Left ventricle myocardium superior (tissue), 1 donor: ENCODE measurements at regions not wholly inside any gene's neighbourhood (a gene's known extent, or its start where the extent isn't known, plus 50 kb on each side); places are given as distances from the start of the nearest gene placed in this dataset.
A peak's percentile ranks its signal among the peaks of the same experiment; 100 is the strongest.
"Not testable (repeated sequence)": the region's sequence is repeated elsewhere in the genome, so short reads cannot be mapped to it uniquely, and the experiment has no call there.

Source experiments
- ATAC-seq: fragments of 200-7000 bp; cut with Tn5 transposase; one replicate; pipeline ENCODE4 v1.9.1; 2020; ENCODE audit warnings: mild to moderate bottlenecking, moderate library complexity
- DNase-seq: peaks from one replicate; pipeline ENCODE4 v3.0.0-alpha.2; 2020
- intact Hi-C: fragments of 100-400 bp; cut with micrococcal nuclease; formaldehyde crosslinking; loops from one replicate; pipeline ENCODE4 v1.11.0; 2022
- donor health status: DM: no; HTN: yes; CAD: no; lungs with severe emphysema.

DNA sequence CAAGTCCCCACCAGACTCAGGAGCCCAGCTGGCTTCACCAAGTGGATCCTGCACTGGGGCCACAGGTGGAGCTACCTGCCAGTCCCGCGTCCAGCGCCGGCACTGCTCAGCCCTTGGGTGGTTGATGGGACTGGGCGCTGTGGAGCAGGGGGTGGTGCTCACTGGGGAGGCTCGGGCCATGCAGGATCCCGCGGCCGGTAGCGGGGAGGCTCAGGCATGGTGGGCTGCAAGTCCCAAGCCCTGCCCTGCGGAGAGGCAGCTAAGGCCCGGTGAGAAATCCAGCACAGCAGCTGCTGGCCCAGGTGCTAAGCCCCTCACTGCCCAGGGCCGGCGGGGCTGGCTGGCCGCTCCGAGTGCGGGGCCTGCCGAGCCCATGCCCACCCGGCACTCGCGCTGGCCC, 143.1 kb upstream of the ALDH3B2 start:
- DNase-seq, ATAC-seq, intact Hi-C loops: not testable (repeated sequence)

DNA sequence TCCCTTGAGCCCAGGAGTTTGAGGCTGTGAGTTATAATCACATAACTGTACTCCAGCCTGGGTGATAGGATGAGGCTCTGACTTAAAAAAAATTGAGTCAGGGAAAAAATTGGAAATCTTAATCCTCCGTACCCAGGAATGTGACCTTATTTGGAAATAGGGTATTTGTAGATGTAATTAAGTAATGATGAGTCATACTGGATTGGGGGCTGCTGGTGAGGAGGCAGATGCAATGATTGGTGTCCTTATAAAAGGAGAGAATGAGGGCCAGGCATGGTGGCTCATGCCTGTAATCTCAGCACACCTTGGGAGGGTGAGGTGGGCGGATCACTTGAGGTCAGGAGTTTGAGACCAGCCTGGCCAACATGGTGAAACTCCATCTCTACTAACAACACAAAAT, 134.9 kb upstream of the ALDH3B2 start:
- intact Hi-C loops, DNase-seq, ATAC-seq: not testable (repeated sequence)

DNA sequence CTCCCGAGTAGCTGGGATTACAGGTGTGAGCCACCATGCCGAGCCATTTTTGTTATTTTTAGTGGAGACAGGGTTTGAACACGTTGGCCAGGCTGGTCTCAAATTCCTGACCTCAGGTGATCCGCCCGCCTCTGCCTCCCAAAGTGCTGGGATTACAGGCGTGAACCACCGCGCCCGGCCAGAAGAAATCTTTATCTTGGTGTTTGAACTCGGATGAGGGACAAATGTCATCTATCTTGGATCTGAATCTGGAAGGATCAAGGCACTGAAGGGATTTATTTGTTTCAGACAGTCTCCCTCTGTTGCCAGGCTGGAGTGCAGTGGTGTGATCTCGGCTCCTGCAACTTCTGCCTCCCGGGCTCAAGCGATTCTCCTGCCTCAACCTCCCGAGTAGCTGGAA, 133.5 kb upstream of the ALDH3B2 start:
- ATAC-seq, DNase-seq, intact Hi-C loops: not testable (repeated sequence)

GRCh38 chr11:67806728-67807235, 132.4 kb upstream of the ALDH3B2 start:
- ATAC-seq, intact Hi-C loops: not testable (repeated sequence)

DNA sequence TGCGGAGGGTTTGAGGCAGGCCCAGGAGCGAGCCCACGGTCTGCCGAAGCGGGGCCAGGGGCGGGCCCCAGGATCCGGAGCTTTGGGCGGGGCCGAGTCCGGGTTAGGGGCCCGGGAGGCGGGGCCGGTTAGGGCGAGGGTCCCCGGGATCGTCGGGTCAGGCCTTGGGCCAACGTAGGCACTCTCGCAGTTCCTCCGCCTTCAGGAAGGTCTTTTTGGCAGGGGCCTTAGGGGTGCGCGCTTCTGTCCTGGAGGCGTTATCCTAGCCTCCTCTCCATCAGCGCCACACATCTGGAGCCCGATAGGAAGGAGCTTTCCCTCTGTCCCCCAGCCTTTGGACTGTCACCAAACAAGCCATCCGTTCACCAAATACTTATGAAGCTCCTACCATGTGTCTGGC, 131.8 kb upstream of the ALDH3B2 start:
- DNase-seq, ATAC-seq: not testable (repeated sequence)

More at GRCh38 chr11:67806728-67807235, 132.4 kb upstream of the ALDH3B2 start:
- not testable (repeated sequence) for DNase-seq

DNA sequence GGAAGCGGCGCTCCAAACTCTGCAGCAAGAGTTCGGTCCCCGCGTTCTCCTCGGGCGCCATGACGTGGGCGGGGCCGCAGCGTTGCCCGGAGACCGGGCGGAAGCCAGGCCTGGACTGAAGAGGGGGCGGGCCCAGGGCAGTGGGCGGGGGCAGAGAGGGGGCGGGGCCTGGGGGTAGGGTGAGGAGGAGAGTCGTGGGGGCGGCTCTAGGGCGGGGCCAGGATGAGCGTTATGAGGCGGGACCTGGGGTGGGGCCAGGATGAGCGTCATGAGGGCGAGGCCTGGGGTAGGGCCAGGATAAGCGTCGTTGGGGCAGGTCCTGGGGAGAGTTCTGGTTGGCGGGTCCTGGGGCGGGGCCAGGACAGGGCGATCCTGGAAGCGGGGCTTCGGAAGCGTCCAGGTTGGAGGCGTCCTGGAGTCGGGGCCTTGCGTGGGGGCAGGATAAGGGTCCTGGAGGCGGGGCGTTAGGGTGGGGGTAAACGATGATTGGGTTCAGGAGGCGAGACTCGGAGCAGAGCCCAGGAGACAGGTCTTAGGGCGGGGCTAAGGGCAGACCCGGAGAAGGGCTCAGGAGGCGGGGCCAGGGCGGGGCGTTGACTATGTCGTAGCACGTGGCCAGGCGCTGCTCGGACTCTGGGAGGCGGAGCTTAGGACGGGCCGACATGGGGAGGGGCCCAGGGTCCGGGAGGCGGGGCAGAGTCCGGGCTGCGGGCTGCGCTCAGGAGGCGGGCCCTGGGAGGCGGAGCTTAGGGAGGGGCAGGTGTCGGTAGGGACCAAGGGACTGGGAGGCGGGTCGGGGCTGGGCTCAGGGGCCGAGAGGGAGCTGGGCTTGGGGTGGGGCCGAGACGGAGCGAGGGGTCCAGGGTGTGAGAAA, 131.1 kb upstream of the ALDH3B2 start:
- intact Hi-C loops: not testable (repeated sequence)
- DNase-seq (peak; percentile 100), ATAC-seq (peak; percentile 100)

More for the DNA sequence above, 131.8 kb upstream of the ALDH3B2 start:
- intact Hi-C loops: not testable (repeated sequence)

GRCh38 chr11:67804435-67805252, 130.2 kb upstream of the ALDH3B2 start:
- ATAC-seq, intact Hi-C loops: not testable (repeated sequence)
- DNase-seq: peak; percentile 25

DNA sequence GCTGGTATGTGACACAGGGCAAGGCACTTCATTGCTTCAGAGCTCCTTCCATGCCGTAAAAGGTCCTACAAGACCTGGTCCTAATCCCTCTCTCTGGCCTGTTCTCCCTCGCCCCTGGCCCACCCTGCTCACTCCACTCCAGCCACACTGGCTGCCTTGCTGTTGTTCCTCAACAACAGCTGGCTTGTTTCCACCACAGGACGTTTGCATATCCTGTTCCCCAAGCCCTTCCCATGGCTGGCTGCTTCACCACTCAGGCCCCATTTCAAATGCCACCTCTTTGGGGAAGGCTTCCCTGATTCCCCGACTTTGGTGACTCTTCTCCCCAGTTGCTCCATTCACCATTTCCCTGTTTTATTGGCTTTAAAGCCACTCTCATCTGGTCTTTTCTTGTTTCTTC, 129.1 kb upstream of the ALDH3B2 start:
- intact Hi-C loops: not testable (repeated sequence)

GRCh38 chr11:67803055-67803454, 128.6 kb upstream of the ALDH3B2 start:
- DNase-seq, intact Hi-C loops: not testable (repeated sequence)

More for the DNA sequence above, 129.1 kb upstream of the ALDH3B2 start:
- ATAC-seq, DNase-seq: not testable (repeated sequence)

DNA sequence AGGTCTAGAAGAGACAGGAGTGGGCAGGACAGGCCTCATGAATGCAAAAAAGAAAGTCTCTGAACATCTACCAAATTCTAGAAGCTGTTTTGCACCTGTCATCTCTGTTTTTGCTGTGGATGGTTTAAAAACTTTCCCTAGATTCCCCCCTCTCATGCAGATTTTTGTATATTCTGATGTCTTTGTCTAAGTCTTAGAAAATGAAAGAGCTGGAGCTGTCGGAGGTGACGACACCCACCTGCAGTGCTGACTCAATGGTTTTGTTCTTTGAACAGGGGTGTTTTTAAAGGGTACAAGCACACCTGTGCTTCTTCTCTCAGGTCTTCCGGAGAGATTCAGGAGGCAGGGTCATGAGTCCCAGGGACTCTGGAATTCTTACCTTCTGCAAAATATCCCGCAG, 128.2 kb upstream of the ALDH3B2 start:
- DNase-seq, ATAC-seq, intact Hi-C loops: not testable (repeated sequence)

More at GRCh38 chr11:67803055-67803454, 128.6 kb upstream of the ALDH3B2 start:
- ATAC-seq: not testable (repeated sequence)

DNA sequence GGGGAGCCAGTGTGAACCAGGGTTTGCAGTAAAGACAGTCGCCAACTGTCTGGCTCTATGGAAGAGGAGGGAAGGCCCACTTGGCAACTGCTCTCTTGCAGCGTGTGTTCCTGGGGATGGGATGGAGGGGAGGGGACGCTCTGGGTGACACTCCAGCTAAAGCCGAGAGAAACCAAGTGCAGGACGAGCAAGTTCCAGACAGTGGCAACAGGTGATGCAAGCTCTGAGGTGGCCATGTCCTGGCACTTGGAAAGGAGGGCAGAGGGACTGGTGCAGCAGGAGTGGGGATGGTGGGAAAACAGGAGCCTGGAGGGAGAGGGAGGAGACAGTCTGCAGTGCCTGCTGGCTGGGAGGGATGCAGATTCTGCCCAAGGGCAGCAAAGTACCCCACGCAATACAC, 127.0 kb upstream of the ALDH3B2 start:
- DNase-seq, ATAC-seq, intact Hi-C loops: not testable (repeated sequence)

DNA sequence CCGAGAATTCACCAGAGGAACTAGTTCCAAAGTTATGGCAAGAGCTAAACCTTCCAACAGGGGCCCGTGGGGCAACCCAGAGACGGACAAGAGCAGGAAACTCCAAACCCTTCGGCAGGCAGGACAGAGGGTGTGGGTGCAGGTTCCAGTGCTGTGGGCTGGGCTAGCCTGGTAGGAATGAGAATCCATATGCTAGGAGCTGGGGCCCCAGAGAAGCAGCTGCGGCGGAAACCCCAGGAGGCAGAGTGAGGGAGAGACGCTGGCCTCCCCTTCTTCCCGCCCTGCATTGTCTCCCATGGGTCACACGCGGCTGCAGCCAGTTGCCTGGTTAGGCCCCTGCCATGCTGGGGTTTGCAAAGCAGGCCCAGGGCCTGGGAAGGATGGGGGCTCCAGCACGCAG, 126.2 kb upstream of the ALDH3B2 start:
- intact Hi-C loops, ATAC-seq, DNase-seq: not testable (repeated sequence)

DNA sequence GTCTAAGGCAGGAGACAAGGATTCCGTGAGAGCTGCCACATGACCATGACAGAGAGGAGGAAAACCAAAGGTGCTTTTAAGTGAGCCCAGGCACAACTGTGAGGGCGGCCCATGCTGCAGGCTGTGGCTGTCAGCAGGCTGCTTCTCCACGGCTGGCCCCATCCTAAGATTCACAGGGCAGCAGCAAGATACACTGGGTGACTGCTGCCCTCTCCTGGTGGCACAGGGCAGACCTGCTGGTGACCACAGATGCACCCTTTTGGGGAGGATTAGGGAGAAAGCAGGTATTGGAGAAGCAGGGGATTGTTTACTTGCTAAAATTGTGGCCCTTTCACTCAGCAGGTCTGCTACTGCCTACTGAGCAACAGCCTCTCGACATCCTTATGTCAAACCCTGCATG, 125.4 kb upstream of the ALDH3B2 start:
- intact Hi-C loops, ATAC-seq, DNase-seq: not testable (repeated sequence)

DNA sequence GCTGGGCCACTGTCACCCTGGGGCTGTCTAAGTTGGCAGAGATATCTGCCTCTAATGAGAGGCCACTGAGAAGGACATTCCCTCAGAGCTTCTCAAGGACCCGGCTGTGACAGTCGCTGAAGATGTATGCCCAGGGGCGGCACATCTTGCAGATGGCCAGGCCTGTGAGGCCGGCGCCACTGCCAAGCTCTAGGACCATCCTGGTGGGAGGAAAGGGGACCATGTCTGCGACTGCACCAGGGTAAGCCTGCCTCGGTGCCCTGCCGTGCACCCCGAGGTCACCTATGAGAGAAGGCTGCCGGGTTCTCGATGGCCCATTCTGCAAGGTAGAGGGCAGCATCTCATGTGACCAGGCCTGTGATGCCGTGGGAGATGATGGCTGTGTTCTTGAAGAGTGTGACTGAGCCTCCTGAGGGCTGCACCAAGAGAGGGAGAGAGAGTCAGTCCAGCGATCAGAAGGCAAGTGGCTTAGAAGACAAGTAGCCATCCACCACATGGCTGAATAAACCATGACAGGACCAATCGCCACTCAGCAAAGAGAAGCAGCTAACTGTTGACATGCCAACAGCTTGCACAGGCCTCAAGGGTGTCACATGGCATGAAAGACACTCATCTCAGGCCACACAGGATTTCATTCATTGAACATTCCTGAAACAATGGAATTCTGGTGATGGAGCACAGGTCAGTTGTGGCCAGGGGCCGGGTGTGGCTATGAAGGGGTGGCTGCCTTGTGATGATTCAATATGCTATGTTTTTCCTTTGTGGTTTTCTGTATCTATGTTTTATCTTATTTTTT, 123.5 kb upstream of the ALDH3B2 start:
- intact Hi-C loops, ATAC-seq, DNase-seq: not testable (repeated sequence)

DNA sequence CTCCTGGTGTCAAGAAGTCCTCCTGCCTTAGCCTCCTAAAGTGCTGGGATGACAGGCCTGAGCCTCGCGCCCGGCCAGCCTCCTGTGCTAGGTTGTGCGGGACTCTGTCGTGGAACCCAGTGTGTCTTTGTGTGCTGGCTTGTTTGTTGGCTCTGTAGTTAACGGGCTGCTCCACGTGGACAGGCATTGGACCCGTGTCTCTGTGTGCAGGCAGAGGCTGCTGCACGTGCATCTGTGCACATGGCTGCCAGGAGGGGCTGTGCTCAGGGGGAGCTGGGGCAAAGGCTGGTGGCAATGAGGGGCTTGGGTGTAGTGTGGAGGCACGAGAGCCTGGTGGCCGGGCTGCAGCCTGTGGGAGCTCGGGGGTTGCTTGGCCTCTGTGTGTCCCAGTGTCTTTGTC, 121.3 kb upstream of the ALDH3B2 start:
- ATAC-seq: no peak
- intact Hi-C loops: no loop called here
- no peak for DNase-seq

DNA sequence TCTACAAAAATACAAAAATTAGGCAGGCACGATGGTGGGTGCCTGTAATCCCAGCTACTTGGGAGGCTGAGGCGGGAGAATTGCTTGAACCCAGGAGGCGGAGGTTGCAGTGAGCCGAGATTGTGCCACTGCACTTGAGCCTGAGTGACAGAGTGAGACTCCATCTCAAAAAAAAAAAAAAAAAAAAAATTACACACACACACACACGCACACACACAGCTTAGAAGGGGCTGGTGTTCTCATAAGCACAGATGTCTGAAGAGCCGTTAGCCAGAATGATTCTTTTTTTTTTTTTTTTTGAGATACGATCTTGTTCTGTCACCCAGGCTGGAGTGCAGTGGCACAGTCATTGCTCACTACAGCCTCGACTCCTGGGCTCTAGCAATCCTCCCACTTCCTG, 119.3 kb upstream of the ALDH3B2 start:
- DNase-seq, intact Hi-C loops, ATAC-seq: not testable (repeated sequence)

DNA sequence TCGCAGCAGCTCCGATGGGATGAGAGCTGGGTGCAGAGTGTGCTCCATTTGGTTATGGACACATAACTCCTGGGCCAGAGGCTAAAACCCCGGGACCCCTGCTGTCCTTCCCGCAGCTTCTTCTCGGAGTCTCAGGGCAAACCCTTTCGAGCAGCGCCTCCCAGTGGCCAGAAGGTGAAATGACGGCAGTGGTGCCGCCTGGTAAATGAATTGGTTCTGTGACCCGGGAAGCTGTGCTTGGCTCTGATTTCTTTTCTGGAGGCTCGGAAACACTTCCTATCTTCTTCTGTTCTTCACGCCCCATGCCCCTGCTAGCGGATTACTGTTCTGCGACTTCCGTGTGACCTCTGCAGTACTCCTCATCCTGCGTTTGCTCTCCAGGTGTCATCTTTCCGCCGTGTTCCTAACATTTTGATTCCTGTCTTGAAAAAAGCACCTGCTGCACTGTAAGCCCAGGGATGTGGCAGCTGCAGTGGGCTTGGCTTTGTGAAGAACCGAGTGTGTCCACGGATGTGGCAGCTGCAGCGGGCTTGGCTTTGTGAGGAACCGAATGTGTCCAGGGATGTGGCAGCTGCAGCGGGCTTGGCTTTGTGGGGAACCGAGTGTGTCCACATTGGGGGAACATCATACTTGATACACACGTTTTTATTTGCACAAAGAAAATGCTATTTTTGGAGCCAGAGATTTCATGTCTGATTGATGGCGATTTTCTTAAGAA, 118.0 kb upstream of the ALDH3B2 start:
- intact Hi-C loops, ATAC-seq: not testable (repeated sequence)
- peak; percentile 51 for DNase-seq
